ENCODE measurements at regions not wholly inside any gene's neighbourhood (a gene's known extent, or its start where the extent isn't known, plus 50 kb on each side); places are given as distances from the start of the nearest gene placed in this dataset.

DNA sequence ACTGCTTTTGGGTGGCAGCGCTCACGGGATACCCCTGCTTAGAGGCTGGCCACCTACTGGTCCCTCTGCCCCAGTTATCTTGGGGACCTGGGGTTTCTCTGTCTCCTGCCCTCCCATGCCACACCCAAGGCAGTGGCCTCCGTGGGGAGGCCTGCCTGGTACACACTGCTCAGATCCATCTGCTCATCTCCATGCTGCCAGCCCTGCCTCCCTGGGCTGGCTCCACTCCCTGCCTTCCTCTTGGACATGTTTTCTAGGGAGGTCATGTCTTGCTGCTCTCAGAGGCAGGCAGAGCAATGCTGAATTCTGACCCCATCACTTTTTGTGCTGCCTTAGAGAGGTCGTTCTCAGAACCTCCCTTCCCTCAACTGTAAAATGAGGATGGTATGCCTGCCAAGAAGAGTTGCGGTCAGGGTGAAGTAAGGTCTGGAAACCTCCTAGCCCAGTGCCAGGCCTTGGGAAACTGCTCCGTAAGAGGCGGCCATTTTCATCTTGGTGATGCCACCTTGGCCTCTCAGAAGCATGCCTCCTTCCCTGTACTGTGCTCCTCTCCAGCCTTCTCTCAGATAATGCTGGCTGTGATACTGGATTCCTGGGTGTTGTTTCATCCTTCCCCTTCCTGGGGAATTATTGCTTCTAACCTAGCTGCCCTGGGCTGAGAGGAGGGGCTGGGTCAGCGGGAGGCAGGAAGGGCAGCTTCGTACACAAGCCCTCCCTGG, 186.4 kb upstream of the ZBED5 start:
- no peak overlapping the region for H3K4me3 ChIP-seq (ENCODE audit: low read depth, low read length)
- DNase-seq (ENCODE audit: low read depth), result no peak
- TF ChIP-seq CTCF (IDR thresholded peaks at IDR 0.05; ENCODE audit: insufficient read depth, low read length), result no peak

DNA sequence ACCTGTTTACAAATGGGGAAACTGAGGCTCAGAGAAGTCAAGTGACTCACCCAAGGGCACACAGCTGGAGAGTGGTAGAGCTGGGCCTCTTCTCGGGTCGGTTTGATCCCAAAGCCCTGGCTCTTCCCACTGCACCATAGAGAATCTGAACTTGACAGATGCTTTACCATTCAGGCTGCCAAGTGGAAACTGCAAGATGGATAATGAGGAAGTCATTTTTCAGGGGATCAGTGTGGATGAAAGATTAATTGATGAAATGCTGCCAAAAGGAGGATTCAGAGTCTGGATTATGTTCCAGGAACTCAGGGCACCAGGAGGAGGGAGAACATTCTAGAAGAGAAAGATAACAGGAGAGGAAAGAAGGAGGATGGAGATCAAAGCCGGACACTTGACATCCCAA, 185.9 kb upstream of the ZBED5 start:
- no peak for DNase-seq (ENCODE audit: low read depth)
- TF ChIP-seq CTCF (IDR thresholded peaks at IDR 0.05; ENCODE audit: insufficient read depth, low read length), result no peak
- no peak overlapping the region for H3K4me3 ChIP-seq (ENCODE audit: low read depth, low read length)

GRCh38 chr11:11039208-11039965, 181.5 kb upstream of the ZBED5 start:
- TF ChIP-seq CTCF (IDR thresholded peaks at IDR 0.05; ENCODE audit: insufficient read depth, low read length), result no peak
- no peak for DNase-seq (ENCODE audit: low read depth)
- no peak overlapping the region for H3K4me3 ChIP-seq (ENCODE audit: low read depth, low read length)

DNA sequence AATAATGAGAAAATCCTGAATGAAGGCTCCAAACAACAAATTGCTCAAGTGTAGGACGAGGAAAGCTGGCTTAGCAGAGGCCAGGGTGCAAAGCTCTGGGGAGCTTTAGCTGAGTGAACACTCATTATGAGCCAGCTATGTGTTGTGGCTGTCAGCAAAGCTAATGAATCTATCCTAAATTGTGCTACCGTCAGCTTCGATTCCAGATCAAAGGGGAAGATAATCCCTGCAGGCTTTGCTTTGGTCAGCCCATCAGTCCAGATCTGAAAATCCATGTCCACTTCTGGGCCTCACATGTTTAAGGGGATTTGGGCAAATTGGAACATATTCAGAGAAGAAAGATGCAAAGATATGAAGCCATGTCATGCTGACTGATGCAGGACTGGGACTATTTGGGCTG, 180.9 kb upstream of the ZBED5 start:
- DNase-seq (ENCODE audit: low read depth), result no peak
- no peak overlapping the region for H3K4me3 ChIP-seq (ENCODE audit: low read depth, low read length)
- TF ChIP-seq CTCF (IDR thresholded peaks at IDR 0.05; ENCODE audit: insufficient read depth, low read length), result no peak

GRCh38 chr11:11038352-11038751, 180.5 kb upstream of the ZBED5 start:
- no peak for TF ChIP-seq CTCF (IDR thresholded peaks at IDR 0.05; ENCODE audit: insufficient read depth, low read length)
- H3K4me3 ChIP-seq (ENCODE audit: low read depth, low read length), result no peak overlapping the region
- no peak for DNase-seq (ENCODE audit: low read depth)

GRCh38 chr11:11036848-11037732, 179.2 kb upstream of the ZBED5 start:
- peak; percentile 72 for DNase-seq (ENCODE audit: low read depth)
- peak; percentile 61 for TF ChIP-seq CTCF (IDR thresholded peaks at IDR 0.05; ENCODE audit: insufficient read depth, low read length)
- H3K4me3 ChIP-seq (ENCODE audit: low read depth, low read length), result no peak overlapping the region
